BLaER1 treated with 17β-estradiol and CSF1 and Interleukin-3, amounts not matched to agents 10 nM and 100 nM (cell line): ENCODE measurements at regions not wholly inside any gene's neighbourhood (a gene's known extent, or its start where the extent isn't known, plus 50 kb on each side); places are given as distances from the start of the nearest gene placed in this dataset.

Experiments
- H3K27ac ChIP-seq, 11 experiments: shearing (Covaris generic); formaldehyde crosslinking; 2 replicates each; pipeline ENCODE4 v1.8.1; 2022
- H3K27me3 ChIP-seq, 11 experiments: shearing (Covaris generic); formaldehyde crosslinking; 2 replicates each; pipeline ENCODE4 v1.8.1; 2022
- H3K36me3 ChIP-seq, 11 experiments: shearing (Covaris generic); formaldehyde crosslinking; 2 replicates each; pipeline ENCODE4 v1.8.1; 2022
- H3K4me1 ChIP-seq, 10 experiments: shearing (Covaris generic); formaldehyde crosslinking; 2 replicates each; pipeline ENCODE4 v1.8.1; 2022
- H3K4me2 ChIP-seq, 11 experiments: shearing (Covaris generic); formaldehyde crosslinking; 2 replicates each; pipeline ENCODE4 v1.8.1; 2022
- H3K4me3 ChIP-seq, 10 experiments: shearing (Covaris generic); formaldehyde crosslinking; 2 replicates each; pipeline ENCODE4 v1.8.1; 2022
- H3K9ac ChIP-seq, 11 experiments: shearing (Covaris generic); formaldehyde crosslinking; 2 replicates each; pipeline ENCODE4 v1.8.1; 2022
- H3K9me3 ChIP-seq, 11 experiments: shearing (Covaris generic); formaldehyde crosslinking; replicated peaks in 1 of 11; 2 replicates each; pipeline ENCODE4 v1.8.1; 2022
- H4K20me1 ChIP-seq, 11 experiments: shearing (Covaris generic); formaldehyde crosslinking; 2 replicates each; pipeline ENCODE4 v1.8.1; 2022
- Cebpa-rat ChIP-seq, 11 experiments: shearing (Covaris generic); IDR thresholded peaks; 2 replicates each; pipeline ENCODE4 v1.8.1; 2022

DNA sequence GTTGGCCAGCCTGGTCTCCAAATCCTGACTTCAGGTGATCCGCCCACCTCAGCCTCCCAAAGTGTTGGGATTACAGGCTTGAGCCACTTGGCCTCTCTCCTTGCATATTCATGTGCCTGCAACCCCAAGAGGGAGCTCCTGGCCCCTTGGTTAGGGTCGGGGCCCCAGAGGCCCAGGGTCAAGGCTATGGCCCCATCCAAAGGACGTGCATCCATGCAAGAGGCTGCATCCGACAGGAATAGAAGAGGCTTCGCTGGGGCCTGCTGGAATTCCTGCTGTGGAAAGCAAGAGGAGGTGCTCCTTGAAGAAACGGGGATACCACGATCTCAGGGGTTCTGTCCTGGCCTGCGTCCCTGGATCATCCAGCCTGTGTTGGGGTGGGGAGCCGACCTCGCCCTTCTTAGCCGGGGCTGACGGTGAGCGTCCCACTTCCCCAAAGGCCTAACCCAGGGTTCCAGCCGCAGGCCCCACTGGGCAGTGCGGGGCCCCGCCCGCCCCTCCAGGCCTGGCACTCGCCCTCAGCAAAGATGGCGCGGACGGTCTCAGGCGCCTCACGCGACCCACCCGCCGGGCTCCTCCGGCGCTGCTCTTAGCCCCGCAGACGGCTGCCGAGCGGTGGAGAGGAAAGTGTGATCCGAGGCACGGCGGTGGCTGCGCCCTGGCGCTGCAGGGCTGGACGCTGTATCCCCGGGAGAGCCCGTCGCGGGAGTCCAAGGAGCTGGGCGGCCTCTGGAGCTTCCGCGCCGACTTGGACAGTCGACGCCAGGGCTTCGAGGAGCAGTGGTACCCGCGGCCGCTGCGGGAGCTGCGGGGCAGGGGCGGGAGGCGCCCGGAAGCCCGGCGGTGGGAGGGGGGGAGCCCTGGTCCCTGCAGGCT, 54.7 kb downstream of the ZNF727 start:
- Histone ChIP-seq H3K4me1 (no peaks in the 10 kb centered on the region), H3K4me2 (no peak overlapping the region), H3K27ac (no peak overlapping the region), H3K9me3 (peaks cover 0 to 88% (median 0%) of the 10 kb centered on the region in 11 experiments; a peak in 19 of 22 replicates), H3K9ac (no peak overlapping the region), H3K4me3 (no peak overlapping the region; a peak in 1 of 20 replicates), H4K20me1 (no peaks in the 10 kb centered on the region), H3K36me3 (no peaks in the 10 kb centered on the region), H3K27me3 (no peaks in the 10 kb centered on the region)
- TF ChIP-seq Cebpa-rat (IDR thresholded peaks at IDR 0.05): no peak

- Histone ChIP-seq H3K9ac (no peak overlapping the region), H3K4me2 (no peak overlapping the region), H3K27me3 (no peaks in the 10 kb centered on the region), H3K4me3 (no peak overlapping the region), H4K20me1 (no peaks in the 10 kb centered on the region), H3K36me3 (no peaks in the 10 kb centered on the region), H3K4me1 (no peaks in the 10 kb centered on the region), H3K27ac (no peak overlapping the region), H3K9me3 (peaks cover 0 to 74% (median 0%) of the 10 kb centered on the region in 11 experiments; a peak in 17 of 22 replicates)
- TF ChIP-seq Cebpa-rat (IDR thresholded peaks at IDR 0.05): no peak
Observed at GRCh38 chr7:64101126-64101942, 56.1 kb downstream of the ZNF727 start.

DNA sequence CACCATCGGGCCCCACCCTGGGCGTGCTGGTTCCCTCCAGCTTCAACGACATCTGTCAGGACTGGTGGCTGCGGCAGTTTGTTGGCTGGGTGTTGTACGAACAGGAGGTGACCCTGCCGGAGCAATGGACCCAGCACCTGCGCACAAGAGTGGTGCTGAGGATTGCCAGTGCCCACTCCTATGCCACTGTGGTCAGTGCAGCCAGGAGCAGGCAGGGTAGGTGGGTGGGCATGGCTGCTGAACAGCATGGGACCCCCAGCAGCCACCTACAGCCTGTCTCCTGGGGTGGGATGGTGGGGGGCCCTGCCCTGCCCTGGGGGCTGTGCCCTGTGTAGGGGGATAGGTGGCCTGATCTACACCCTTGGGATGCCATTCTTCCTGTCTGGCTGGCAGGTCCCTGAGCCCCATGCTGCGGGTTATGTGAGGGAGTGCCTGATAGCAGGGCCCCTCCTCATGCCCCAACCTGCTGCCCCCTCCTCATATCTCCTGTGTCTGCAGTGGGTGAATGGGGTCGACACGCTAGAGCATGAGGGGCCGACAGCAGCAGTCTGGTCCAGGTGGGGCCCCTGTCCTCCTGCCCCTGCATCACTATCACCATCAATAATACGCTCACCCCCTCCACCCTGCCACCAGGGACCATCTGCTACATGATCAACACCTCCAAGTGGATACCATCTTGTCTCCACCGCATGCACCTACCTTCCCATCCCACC, 56.9 kb downstream of the ZNF727 start:
- Histone ChIP-seq H3K4me3 (no peak overlapping the region), H4K20me1 (no peaks in the 10 kb centered on the region), H3K27ac (no peak overlapping the region), H3K36me3 (no peaks in the 10 kb centered on the region), H3K27me3 (no peaks in the 10 kb centered on the region), H3K9ac (no peak overlapping the region), H3K9me3 (peaks cover 0 to 67% (median 0%) of the 10 kb centered on the region in 11 experiments; a peak in 17 of 22 replicates), H3K4me2 (no peak overlapping the region), H3K4me1 (no peaks in the 10 kb centered on the region)
- TF ChIP-seq Cebpa-rat (IDR thresholded peaks at IDR 0.05): no peak

DNA sequence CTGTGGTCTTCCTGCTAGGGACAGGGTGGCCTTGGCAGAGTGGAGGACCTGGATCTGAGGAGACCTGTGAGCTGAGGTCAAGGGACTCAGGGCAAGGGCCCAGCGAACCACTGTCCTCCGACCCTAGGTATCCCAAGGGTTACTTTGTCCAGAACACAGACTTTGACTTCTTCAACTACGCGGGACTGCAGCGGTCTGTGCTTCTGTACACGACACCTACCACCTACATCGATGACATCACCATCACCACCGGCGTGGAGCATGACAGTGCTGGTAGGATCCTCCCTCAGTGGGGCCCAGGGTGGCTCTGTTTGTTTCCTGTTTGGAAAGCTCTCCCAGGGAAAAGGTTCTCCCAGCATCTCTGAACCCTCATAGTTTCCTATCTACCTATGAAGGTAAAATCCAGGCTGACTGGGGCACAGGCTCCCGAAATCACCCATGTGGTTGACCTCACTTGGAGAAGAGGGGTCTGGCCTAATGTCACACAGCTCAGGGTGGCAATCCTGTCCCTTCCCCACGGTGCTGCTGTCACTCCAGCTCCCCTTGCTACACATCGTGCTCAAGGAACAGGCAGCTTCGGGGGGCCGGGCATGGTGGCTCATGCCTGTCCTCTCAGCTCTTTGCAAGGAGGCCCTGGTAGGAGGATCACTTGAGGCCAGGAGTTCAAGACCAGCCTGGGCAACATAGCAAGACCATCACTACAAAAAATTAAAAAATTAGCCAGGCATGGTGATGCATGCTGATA, 57.6 kb downstream of the ZNF727 start:
- no peak for TF ChIP-seq Cebpa-rat (IDR thresholded peaks at IDR 0.05)
- no peaks in the 10 kb centered on the region for H3K4me1 ChIP-seq
- H3K36me3 ChIP-seq: no peaks in the 10 kb centered on the region
- no peak overlapping the region for H3K4me2 ChIP-seq
- H3K9ac ChIP-seq: no peak overlapping the region
- H3K9me3 ChIP-seq: peaks cover 0 to 65% (median 0%) of the 10 kb centered on the region in 11 experiments; a peak in 19 of 22 replicates
- no peaks in the 10 kb centered on the region for H4K20me1 ChIP-seq
- H3K27ac ChIP-seq: no peak overlapping the region
- H3K27me3 ChIP-seq: no peaks in the 10 kb centered on the region
- H3K4me3 ChIP-seq: no peak overlapping the region

GRCh38 chr7:64113981-64114380, 68.7 kb downstream of the ZNF727 start:
- no peak for TF ChIP-seq Cebpa-rat (IDR thresholded peaks at IDR 0.05)
- no peak overlapping the region for H3K4me3 ChIP-seq
- no peak overlapping the region for H3K27ac ChIP-seq
- H3K27me3 ChIP-seq: no peaks in the 10 kb centered on the region
- H3K9me3 ChIP-seq: peaks cover 12 to 60% (median 41%) of the 10 kb centered on the region in 11 experiments; a peak in 21 of 22 replicates
- H4K20me1 ChIP-seq: no peaks in the 10 kb centered on the region
- H3K9ac ChIP-seq: no peak overlapping the region
- H3K36me3 ChIP-seq: no peaks in the 10 kb centered on the region
- H3K4me1 ChIP-seq: no peaks in the 10 kb centered on the region
- H3K4me2 ChIP-seq: no peak overlapping the region

GRCh38 chr7:64114791-64115190, 69.6 kb downstream of the ZNF727 start:
- Histone ChIP-seq H3K27ac (no peak overlapping the region), H3K4me3 (no peak overlapping the region), H3K4me2 (no peak overlapping the region), H3K9ac (no peak overlapping the region), H4K20me1 (no peaks in the 10 kb centered on the region), H3K9me3 (peaks cover 18 to 68% (median 49%) of the 10 kb centered on the region in 11 experiments; a peak in 21 of 22 replicates), H3K27me3 (no peaks in the 10 kb centered on the region), H3K36me3 (no peaks in the 10 kb centered on the region), H3K4me1 (no peaks in the 10 kb centered on the region)
- no peak for TF ChIP-seq Cebpa-rat (IDR thresholded peaks at IDR 0.05)

DNA sequence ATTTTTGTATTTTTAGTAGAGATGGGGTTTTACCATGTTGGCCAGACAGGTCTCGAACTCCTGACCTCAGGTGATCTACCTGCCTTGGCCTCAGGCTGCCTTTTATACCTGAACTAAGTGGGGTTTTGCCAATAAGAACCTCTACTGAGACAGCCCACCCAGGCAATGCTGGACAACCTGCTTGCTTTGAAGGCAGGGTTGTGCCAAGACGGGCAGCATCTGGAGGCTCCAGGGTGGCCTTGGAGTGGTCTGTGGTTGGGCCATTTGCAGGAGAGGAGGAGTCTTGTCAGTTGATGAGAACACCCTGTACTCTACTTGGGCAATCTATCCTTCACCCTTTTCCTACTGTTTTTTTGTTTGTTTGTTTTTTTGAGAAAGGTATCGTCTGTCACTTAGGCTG, 75.3 kb upstream of the ZNF735 start:
- Histone ChIP-seq H4K20me1 (no peaks in the 10 kb centered on the region), H3K9ac (no peak overlapping the region), H3K36me3 (no peaks in the 10 kb centered on the region), H3K27ac (no peak overlapping the region), H3K4me3 (no peak overlapping the region), H3K9me3 (peaks cover 65 to 98% (median 95%) of the 10 kb centered on the region in 11 experiments), H3K4me2 (no peak overlapping the region), H3K27me3 (no peaks in the 10 kb centered on the region), H3K4me1 (no peaks in the 10 kb centered on the region)
- no peak for TF ChIP-seq Cebpa-rat (IDR thresholded peaks at IDR 0.05)
